Activated T-helper 2 cell treated with anti-CD3 and anti-CD28 coated beads, Interferon-gamma antibody, Interleukin-2, Interleukin-4, amounts not matched to agents 10 μg/mL and 5 μg/mL and 100 μg/mL, durations not matched to agents 14 hours and 24 hours and 36 hours (primary cell): ENCODE measurements at regions not wholly inside any gene's neighbourhood (a gene's known extent, or its start where the extent isn't known, plus 50 kb on each side); places are given as distances from the start of the nearest gene placed in this dataset.

Experiments
- DNase-seq: peaks from one replicate; pipeline ENCODE4 v3.0.0; 2021; ENCODE audit warnings: low spot score
- H3K27ac Mint-ChIP-seq: one replicate; pipeline ENCODE4 v1.8.0; 2021; ENCODE audit warnings: mixed read lengths
- H3K27me3 Mint-ChIP-seq: one replicate; pipeline ENCODE4 v1.8.0; 2021; ENCODE audit warnings: low read depth, mixed read lengths
- H3K36me3 Mint-ChIP-seq: one replicate; pipeline ENCODE4 v1.8.0; 2021; ENCODE audit warnings: low read depth, mixed read lengths
- H3K4me1 Mint-ChIP-seq: one replicate; pipeline ENCODE4 v1.8.0; 2021; ENCODE audit warnings: low read depth, mixed read lengths
- H3K4me3 Mint-ChIP-seq: one replicate; pipeline ENCODE4 v1.8.0; 2021; ENCODE audit warnings: low read depth, mild to moderate bottlenecking, moderate library complexity, mixed read lengths
- H3K9me3 Mint-ChIP-seq: one replicate; pipeline ENCODE4 v1.8.0; 2021; ENCODE audit warnings: mixed read lengths
- intact Hi-C: fragments of 100-400 bp; cut with micrococcal nuclease; formaldehyde crosslinking; loops from one replicate; pipeline ENCODE4 v1.15.1; 2023

GRCh38 chr5:135718651-135719050 is 115.8 kb upstream of the SLC25A48 start:
- Mint-ChIP-seq H3K27me3 (no peaks in the 10 kb centered on the region), H3K36me3 (no peaks in the 10 kb centered on the region), H3K4me3 (no peak overlapping the region), H3K27ac (no peak overlapping the region), H3K9me3 (no peaks in the 10 kb centered on the region), H3K4me1 (no peaks in the 10 kb centered on the region)
- no peak for DNase-seq
- intact Hi-C loops: no loop called here

GRCh38 chr5:135718151-135718550 is 116.3 kb upstream of the SLC25A48 start:
- Mint-ChIP-seq H3K4me1 (no peaks in the 10 kb centered on the region), H3K27me3 (no peaks in the 10 kb centered on the region), H3K27ac (no peak overlapping the region), H3K36me3 (no peaks in the 10 kb centered on the region), H3K9me3 (no peaks in the 10 kb centered on the region), H3K4me3 (no peak overlapping the region)
- intact Hi-C loops: no loop called here
- no peak for DNase-seq

- intact Hi-C loops: no loop called here
- H3K36me3 Mint-ChIP-seq: no peaks in the 10 kb centered on the region
- no peak overlapping the region for H3K4me3 Mint-ChIP-seq
- no peak overlapping the region for H3K27ac Mint-ChIP-seq
- H3K27me3 Mint-ChIP-seq: peaks cover 2% of the 10 kb centered on the region
- no peaks in the 10 kb centered on the region for H3K4me1 Mint-ChIP-seq
- no peaks in the 10 kb centered on the region for H3K9me3 Mint-ChIP-seq
- no peak for DNase-seq
Measured at GRCh38 chr5:135715267-135716055, 119.0 kb upstream of the SLC25A48 start.

- no peak overlapping the region for H3K27ac Mint-ChIP-seq
- H3K36me3 Mint-ChIP-seq: no peaks in the 10 kb centered on the region
- no peaks in the 10 kb centered on the region for H3K9me3 Mint-ChIP-seq
- no peaks in the 10 kb centered on the region for H3K4me1 Mint-ChIP-seq
- H3K4me3 Mint-ChIP-seq: no peak overlapping the region
- intact Hi-C loops: no loop called here
- no peak for DNase-seq
- peaks cover 3% of the 10 kb centered on the region for H3K27me3 Mint-ChIP-seq
Measured at GRCh38 chr5:135714126-135714894, 120.2 kb upstream of the SLC25A48 start.

GRCh38 chr5:135713161-135713915 is 121.1 kb upstream of the SLC25A48 start:
- Mint-ChIP-seq H3K36me3 (no peaks in the 10 kb centered on the region), H3K4me1 (no peaks in the 10 kb centered on the region), H3K27ac (no peak overlapping the region), H3K9me3 (no peaks in the 10 kb centered on the region), H3K27me3 (peaks cover 3% of the 10 kb centered on the region), H3K4me3 (no peak overlapping the region)
- DNase-seq: no peak
- intact Hi-C loops: no loop called here

GRCh38 chr5:135711911-135712310 is 122.6 kb upstream of the SLC25A48 start:
- Mint-ChIP-seq H3K36me3 (no peaks in the 10 kb centered on the region), H3K9me3 (no peaks in the 10 kb centered on the region), H3K27ac (no peak overlapping the region), H3K27me3 (peaks cover 3% of the 10 kb centered on the region), H3K4me3 (no peak overlapping the region), H3K4me1 (no peaks in the 10 kb centered on the region)
- intact Hi-C loops: no loop called here
- DNase-seq: no peak

- intact Hi-C loops: no loop called here
- H3K27ac Mint-ChIP-seq: no peak overlapping the region
- no peaks in the 10 kb centered on the region for H3K9me3 Mint-ChIP-seq
- DNase-seq: no peak
- H3K4me3 Mint-ChIP-seq: no peak overlapping the region
- peaks cover 3% of the 10 kb centered on the region for H3K27me3 Mint-ChIP-seq
- H3K4me1 Mint-ChIP-seq: no peaks in the 10 kb centered on the region
- H3K36me3 Mint-ChIP-seq: no peaks in the 10 kb centered on the region
Measured at GRCh38 chr5:135710045-135710675, 124.3 kb upstream of the SLC25A48 start.

GRCh38 chr5:135709208-135709575 is 125.3 kb upstream of the SLC25A48 start:
- Mint-ChIP-seq H3K4me3 (no peak overlapping the region), H3K27ac (no peak overlapping the region), H3K9me3 (no peaks in the 10 kb centered on the region), H3K36me3 (no peaks in the 10 kb centered on the region), H3K27me3 (peaks cover 3% of the 10 kb centered on the region), H3K4me1 (no peaks in the 10 kb centered on the region)
- intact Hi-C loops: no loop called here
- no peak for DNase-seq

GRCh38 chr5:135708481-135709207 is 125.8 kb upstream of the SLC25A48 start:
- Mint-ChIP-seq H3K9me3 (no peaks in the 10 kb centered on the region), H3K4me3 (no peak overlapping the region), H3K4me1 (no peaks in the 10 kb centered on the region), H3K27ac (no peak overlapping the region), H3K36me3 (no peaks in the 10 kb centered on the region), H3K27me3 (peaks cover 3% of the 10 kb centered on the region)
- intact Hi-C loops: no loop called here
- DNase-seq: no peak

- no peak overlapping the region for H3K4me3 Mint-ChIP-seq
- H3K4me1 Mint-ChIP-seq: no peaks in the 10 kb centered on the region
- peaks cover 3% of the 10 kb centered on the region for H3K27me3 Mint-ChIP-seq
- H3K27ac Mint-ChIP-seq: no peak overlapping the region
- DNase-seq: no peak
- intact Hi-C loops: no loop called here
- H3K36me3 Mint-ChIP-seq: no peaks in the 10 kb centered on the region
- no peaks in the 10 kb centered on the region for H3K9me3 Mint-ChIP-seq
Measured at GRCh38 chr5:135707302-135707701, 127.2 kb upstream of the SLC25A48 start.

- H3K36me3 Mint-ChIP-seq: no peaks in the 10 kb centered on the region
- H3K27ac Mint-ChIP-seq: no peak overlapping the region
- peaks cover 3% of the 10 kb centered on the region for H3K27me3 Mint-ChIP-seq
- no peak overlapping the region for H3K4me3 Mint-ChIP-seq
- intact Hi-C loops: no loop called here
- no peaks in the 10 kb centered on the region for H3K4me1 Mint-ChIP-seq
- H3K9me3 Mint-ChIP-seq: no peaks in the 10 kb centered on the region
- no peak for DNase-seq
Measured at GRCh38 chr5:135706893-135707292, 127.6 kb upstream of the SLC25A48 start.

- Mint-ChIP-seq H3K4me3 (no peak overlapping the region), H3K27me3 (peaks cover 3% of the 10 kb centered on the region), H3K27ac (no peak overlapping the region), H3K9me3 (no peaks in the 10 kb centered on the region), H3K36me3 (no peaks in the 10 kb centered on the region), H3K4me1 (no peaks in the 10 kb centered on the region)
- intact Hi-C loops: no loop called here
- no peak for DNase-seq
Measured at GRCh38 chr5:135706474-135706873, 127.7 kb upstream of the CXCL14 start.
